Body of pancreas (tissue), 4 donors: ENCODE measurements at regions not wholly inside any gene's neighbourhood (a gene's known extent, or its start where the extent isn't known, plus 50 kb on each side); places are given as distances from the start of the nearest gene placed in this dataset.
A peak's percentile ranks its signal among the peaks of the same experiment; 100 is the strongest.

ENCODE experiments used
- ATAC-seq: fragments of 150-250 bp; one replicate; pipeline ENCODE4 v1.9.1; 2016
- DNase-seq, 4 donors: peaks; one replicate each; pipeline ENCODE4 v3.0.0-alpha.2; 2019
- H3K27ac ChIP-seq, 4 donors: fragments of 200-600 bp; sonication (generic); 1 replicate in 3 of 4; 2 replicates in 1 of 4; pipeline versions ENCODE4 v1.5.1 to v1.6.1; 2016 to 2019; ENCODE audit warnings: mild to moderate bottlenecking in 1 of 4, mixed read lengths in 1 of 4, moderate library complexity in 1 of 4
- H3K27me3 ChIP-seq, 2 donors: fragments of 200-600 bp; sonication (generic); one replicate each; pipeline ENCODE4 v1.6.0; 2016; ENCODE audit warnings: mild to moderate bottlenecking in 1 of 2
- H3K36me3 ChIP-seq, 2 donors: fragments of 200-600 bp; sonication (generic); replicated peaks in 1 of 2; 2 replicates each; pipeline ENCODE4 v1.5.1; 2016; ENCODE audit warnings: low read depth in 2 of 2; ENCODE audit not compliant: insufficient read depth in 1 of 2
- H3K4me1 ChIP-seq: fragments of 200-600 bp; sonication (generic); one replicate; pipeline ENCODE4 v1.6.0; 2016
- H3K4me3 ChIP-seq, 2 donors: fragments of 200-600 bp; sonication (generic); 1 replicate in 1 of 2; 2 replicates in 1 of 2; pipeline ENCODE4 v1.5.1; 2016 to 2019
- H3K9me3 ChIP-seq, 3 donors: fragments of 200-600 bp; sonication (generic); 1 replicate in 2 of 3; 2 replicates in 1 of 3; pipeline ENCODE4 v1.5.1; 2016
- CTCF ChIP-seq, 7 experiments: fragments of 450-650 bp in 4 of 7; fragments of 200-600 bp in 3 of 7; sonication (generic) in 3 of 7; IDR thresholded peaks; one replicate each; pipeline ENCODE4 v1.5.1; 2016 to 2019; ENCODE audit warnings: antibody characterized with exemption in 7 of 7
- POLR2A ChIP-seq, 3 donors: fragments of 450-650 bp; IDR thresholded peaks; one replicate each; pipeline ENCODE4 v1.6.1; 2016; ENCODE audit warnings: antibody characterized with exemption in 3 of 3, mild to moderate bottlenecking in 2 of 3
- WGBS, 2 donors: methylation state at CpG; one replicate each; pipeline ENCODE4 v1.1.5; 2017; 5-methylcytosine and 5-hydroxymethylcytosine counted together
- intact Hi-C: fragments of 100-400 bp; cut with DNase I; formaldehyde crosslinking; loops from one replicate; pipeline ENCODE4 v1.15.1; 2023

GRCh38 chr1:70892140-70892539, 155.5 kb downstream of the PTGER3 start:
- DNase-seq (peak in 3 of 4 donors; percentile 19 to 38 (median 38)), ATAC-seq (peak; percentile 71)
- H3K36me3 ChIP-seq, result no peaks in the 10 kb centered on the region
- intact Hi-C loops, result no loop called here
- H3K4me3 ChIP-seq, result no peak overlapping the region
- H3K9me3 ChIP-seq, result no peaks in the 10 kb centered on the region
- H3K27me3 ChIP-seq, result no peaks in the 10 kb centered on the region
- 37 to 55% methylated on average over 2 of the region's 2 CpGs for WGBS, 2 donors
- TF ChIP-seq CTCF (IDR thresholded peaks at IDR 0.05), result no peak
- no peak for TF ChIP-seq POLR2A (IDR thresholded peaks at IDR 0.05)
- no peak overlapping the region for H3K27ac ChIP-seq
- H3K4me1 ChIP-seq, result peaks cover 25% of the 10 kb centered on the region

DNA sequence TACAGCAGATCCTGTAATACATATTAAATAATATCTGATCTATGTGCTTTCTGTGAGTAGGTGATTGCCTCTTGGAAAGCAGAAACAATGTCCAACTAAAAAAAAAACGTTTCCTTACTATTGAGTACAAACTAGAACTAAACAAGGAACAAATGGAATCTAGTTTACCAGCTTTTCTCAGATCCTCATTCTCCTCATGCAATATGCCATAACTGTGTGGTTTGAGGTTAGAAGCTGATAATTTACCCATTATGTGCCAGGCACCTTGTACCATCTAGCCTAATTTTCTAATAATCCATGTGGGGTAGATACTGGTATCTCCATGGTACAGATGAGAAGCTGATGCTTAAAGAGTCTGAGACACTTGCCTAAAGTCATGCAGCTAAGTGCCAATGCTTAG, 154.7 kb downstream of the PTGER3 start:
- intact Hi-C loops, result no loop called here
- TF ChIP-seq POLR2A (IDR thresholded peaks at IDR 0.05) (no peak), CTCF (IDR thresholded peaks at IDR 0.05) (no peak)
- ATAC-seq, result no peak
- H3K27me3 ChIP-seq, result no peaks in the 10 kb centered on the region
- no peak overlapping the region for H3K4me3 ChIP-seq
- H3K36me3 ChIP-seq, result no peaks in the 10 kb centered on the region
- no peak overlapping the region for H3K27ac ChIP-seq
- no peaks in the 10 kb centered on the region for H3K9me3 ChIP-seq
- WGBS, 2 donors, result 21 to 35% methylated on average over 1 of the region's 1 CpG
- peaks cover 25% of the 10 kb centered on the region for H3K4me1 ChIP-seq
- DNase-seq, result no peak

DNA sequence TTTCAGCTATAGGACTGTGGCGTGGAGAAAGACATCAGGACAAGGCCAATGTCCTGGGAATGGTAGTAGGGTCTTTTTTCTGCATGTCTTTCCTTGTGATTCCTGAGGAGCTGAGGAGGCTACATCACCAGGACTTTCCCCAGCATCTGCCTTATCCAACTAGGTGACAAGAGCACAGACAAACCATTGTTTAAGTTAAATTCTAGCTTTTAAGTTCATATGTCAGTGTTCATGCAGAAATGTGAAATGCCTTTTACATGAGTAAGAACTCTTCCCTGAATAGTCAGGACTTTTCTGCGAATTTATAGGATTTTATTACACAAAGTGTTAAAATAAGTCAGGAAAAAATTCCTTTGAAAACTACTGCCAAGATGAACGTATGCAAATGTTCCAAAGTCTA, 154.2 kb downstream of the PTGER3 start:
- no peaks in the 10 kb centered on the region for H3K36me3 ChIP-seq
- H3K4me1 ChIP-seq, result peaks cover 25% of the 10 kb centered on the region
- no peak overlapping the region for H3K4me3 ChIP-seq
- H3K27ac ChIP-seq, result no peak overlapping the region
- TF ChIP-seq POLR2A (IDR thresholded peaks at IDR 0.05), result no peak
- no peak for TF ChIP-seq CTCF (IDR thresholded peaks at IDR 0.05)
- H3K9me3 ChIP-seq, result no peaks in the 10 kb centered on the region
- no peaks in the 10 kb centered on the region for H3K27me3 ChIP-seq
- no peak for DNase-seq
- intact Hi-C loops, result no loop called here
- ATAC-seq, result no peak
- WGBS, 2 donors, result 78 to 86% methylated on average over 3 of the region's 3 CpGs

GRCh38 chr1:70895531-70895930, 152.1 kb downstream of the PTGER3 start:
- ATAC-seq (no peak), DNase-seq (no peak)
- Histone ChIP-seq H3K27me3 (no peaks in the 10 kb centered on the region), H3K4me1 (peaks cover 18% of the 10 kb centered on the region), H3K4me3 (no peak overlapping the region), H3K27ac (no peak overlapping the region), H3K36me3 (no peaks in the 10 kb centered on the region), H3K9me3 (no peaks in the 10 kb centered on the region)
- TF ChIP-seq POLR2A (IDR thresholded peaks at IDR 0.05) (no peak), CTCF (IDR thresholded peaks at IDR 0.05) (no peak)
- intact Hi-C loops, result no loop called here

DNA sequence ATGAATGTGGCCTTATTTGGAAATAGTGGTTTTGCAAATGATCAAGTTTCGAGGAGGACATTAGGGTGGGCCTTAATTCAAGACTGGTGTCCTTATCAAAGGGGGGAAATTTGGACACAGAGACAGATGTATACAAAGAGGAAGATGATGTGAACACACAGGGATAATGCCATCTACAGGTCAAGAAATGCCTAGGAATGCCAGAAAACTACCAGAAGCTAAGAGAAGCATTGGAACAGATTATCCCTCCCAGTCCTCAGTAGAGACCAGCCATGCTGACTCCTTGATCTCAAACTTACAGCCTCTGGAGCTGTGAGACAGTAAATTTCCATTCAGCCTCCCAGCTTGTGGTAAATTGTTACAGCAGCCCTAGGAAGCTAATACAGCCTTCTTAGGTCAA, 151.4 kb downstream of the PTGER3 start:
- ATAC-seq, result no peak
- TF ChIP-seq POLR2A (IDR thresholded peaks at IDR 0.05) (no peak), CTCF (IDR thresholded peaks at IDR 0.05) (peak in 1 of 7 experiments; percentile 7)
- Histone ChIP-seq H3K36me3 (no peaks in the 10 kb centered on the region), H3K4me1 (peaks cover 12% of the 10 kb centered on the region), H3K27ac (no peak overlapping the region), H3K4me3 (no peak overlapping the region), H3K27me3 (no peaks in the 10 kb centered on the region), H3K9me3 (no peaks in the 10 kb centered on the region)
- DNase-seq, result no peak
- WGBS, 2 donors, result 87 to 88% methylated on average over 1 of the region's 1 CpG
- intact Hi-C loops, result no loop called here
